ENCODE measurements at regions not wholly inside any gene's neighbourhood (a gene's known extent, or its start where the extent isn't known, plus 50 kb on each side); places are given as distances from the start of the nearest gene placed in this dataset.

- no peak for DNase-seq (ENCODE audit: low read depth in 1 of 2, low spot score in 1 of 2)
- Histone ChIP-seq H3K27ac (replicated peaks) (no peak overlapping the region), H3K4me3 (replicated peaks; ENCODE audit: insufficient read depth, low read length) (no peak overlapping the region), H3K27me3 (ENCODE audit: insufficient read depth, poor library complexity, severe bottlenecking) (no peaks in the 10 kb centered on the region)
- TF ChIP-seq POLR2AphosphoS5 (IDR thresholded peaks at IDR 0.05; ENCODE audit: low read depth) = no peak
- TF ChIP-seq, protein P1, sequence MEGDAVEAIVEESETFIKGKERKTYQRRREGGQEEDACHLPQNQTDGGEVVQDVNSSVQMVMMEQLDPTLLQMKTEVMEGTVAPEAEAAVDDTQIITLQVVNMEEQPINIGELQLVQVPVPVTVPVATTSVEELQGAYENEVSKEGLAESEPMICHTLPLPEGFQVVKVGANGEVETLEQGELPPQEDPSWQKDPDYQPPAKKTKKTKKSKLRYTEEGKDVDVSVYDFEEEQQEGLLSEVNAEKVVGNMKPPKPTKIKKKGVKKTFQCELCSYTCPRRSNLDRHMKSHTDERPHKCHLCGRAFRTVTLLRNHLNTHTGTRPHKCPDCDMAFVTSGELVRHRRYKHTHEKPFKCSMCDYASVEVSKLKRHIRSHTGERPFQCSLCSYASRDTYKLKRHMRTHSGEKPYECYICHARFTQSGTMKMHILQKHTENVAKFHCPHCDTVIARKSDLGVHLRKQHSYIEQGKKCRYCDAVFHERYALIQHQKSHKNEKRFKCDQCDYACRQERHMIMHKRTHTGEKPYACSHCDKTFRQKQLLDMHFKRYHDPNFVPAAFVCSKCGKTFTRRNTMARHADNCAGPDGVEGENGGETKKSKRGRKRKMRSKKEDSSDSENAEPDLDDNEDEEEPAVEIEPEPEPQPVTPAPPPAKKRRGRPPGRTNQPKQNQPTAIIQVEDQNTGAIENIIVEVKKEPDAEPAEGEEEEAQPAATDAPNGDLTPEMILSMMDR (IDR thresholded peaks at IDR 0.05; ENCODE audit: insufficient read depth, low read length) = no peak
- no peak for TF ChIP-seq REST (IDR thresholded peaks at IDR 0.05; ENCODE audit: insufficient replicate concordance, low read depth)
- no peak for TF ChIP-seq SPI1 (IDR thresholded peaks at IDR 0.05; ENCODE audit: borderline replicate concordance, low read depth)
Observed at GRCh38 chr7:156051884-156052283, 239.6 kb upstream of the SHH start.

DNA sequence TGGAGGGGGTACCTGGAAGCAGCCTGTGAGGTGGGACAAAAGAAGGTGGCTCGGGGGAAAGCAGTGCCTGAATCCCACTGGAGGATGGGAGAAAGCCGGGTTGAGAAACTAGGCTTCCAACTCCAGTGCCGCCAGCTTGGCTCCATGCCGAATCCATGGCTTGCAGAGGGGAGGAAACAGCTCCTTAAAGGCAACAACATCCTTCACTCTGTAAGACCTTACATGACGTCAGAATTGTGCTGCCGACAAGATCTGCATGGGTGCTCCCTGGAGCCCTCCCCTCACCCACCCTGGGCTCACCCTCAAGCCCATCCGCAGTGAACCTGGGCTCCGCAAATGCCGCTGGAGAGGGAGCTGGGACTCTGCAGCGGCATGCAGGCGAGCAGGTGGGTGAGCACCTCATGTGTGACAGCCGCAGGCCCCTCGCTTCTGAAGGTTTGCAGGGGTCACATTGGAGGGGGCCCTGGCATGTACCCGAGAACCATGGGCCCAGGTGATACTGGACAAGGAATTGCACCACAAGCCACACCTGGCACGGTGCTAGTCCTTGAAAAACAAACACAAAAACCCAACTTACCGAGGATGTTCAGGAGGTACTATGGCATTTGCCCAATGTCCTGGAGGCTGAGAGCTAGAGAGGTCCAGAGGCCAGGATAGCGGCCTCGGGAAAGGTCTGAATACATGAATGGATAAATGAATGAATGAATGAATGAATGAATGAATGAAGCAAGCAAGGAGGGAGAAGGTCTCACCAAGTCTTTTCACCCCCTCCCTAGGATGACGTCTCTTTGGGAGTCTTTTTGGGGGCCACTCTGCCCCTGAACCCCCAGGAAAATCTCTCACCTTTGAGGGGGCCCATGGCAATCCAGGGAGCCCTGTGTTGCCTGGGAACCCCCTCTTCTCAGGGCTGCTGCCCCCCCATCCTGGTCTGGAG, 238.6 kb upstream of the SHH start:
- Histone ChIP-seq H3K27me3 (ENCODE audit: insufficient read depth, poor library complexity, severe bottlenecking) (no peaks in the 10 kb centered on the region), H3K4me3 (replicated peaks; ENCODE audit: insufficient read depth, low read length) (no peak overlapping the region), H3K27ac (replicated peaks) (no peak overlapping the region)
- TF ChIP-seq, protein P1 (IDR thresholded peaks at IDR 0.05; ENCODE audit: insufficient read depth, low read length) = no peak
- TF ChIP-seq SPI1 (IDR thresholded peaks at IDR 0.05; ENCODE audit: borderline replicate concordance, low read depth) (no peak), REST (IDR thresholded peaks at IDR 0.05; ENCODE audit: insufficient replicate concordance, low read depth) (no peak), POLR2AphosphoS5 (IDR thresholded peaks at IDR 0.05; ENCODE audit: low read depth) (no peak), GABPA (IDR thresholded peaks at IDR 0.05; ENCODE audit: low read depth) (no peak)
- DNase-seq (ENCODE audit: low read depth in 1 of 2, low spot score in 1 of 2) = no peak

DNA sequence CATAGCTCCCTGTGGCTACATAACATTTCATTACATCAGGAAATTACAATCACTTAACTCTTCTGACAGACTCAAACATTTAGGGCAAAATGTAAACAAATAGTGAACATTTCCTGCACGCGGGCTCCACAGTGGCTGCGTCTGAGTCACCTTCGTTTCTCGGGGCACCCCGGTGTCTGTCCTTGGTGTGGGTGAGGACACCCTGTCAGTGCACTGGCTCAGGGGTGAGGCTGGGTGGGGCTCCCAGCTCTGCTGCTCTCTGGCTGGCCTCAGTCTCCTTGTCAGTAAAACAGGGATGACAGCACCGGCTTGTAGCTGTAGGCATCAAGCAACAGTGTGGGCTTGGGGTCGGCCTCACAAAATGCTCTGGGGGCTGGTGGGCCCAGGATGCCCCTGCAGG, 237.1 kb upstream of the SHH start:
- no peak for TF ChIP-seq SPI1 (IDR thresholded peaks at IDR 0.05; ENCODE audit: borderline replicate concordance, low read depth)
- no peak for TF ChIP-seq GABPA (IDR thresholded peaks at IDR 0.05; ENCODE audit: low read depth)
- TF ChIP-seq REST (IDR thresholded peaks at IDR 0.05; ENCODE audit: insufficient replicate concordance, low read depth) = no peak
- TF ChIP-seq POLR2AphosphoS5 (IDR thresholded peaks at IDR 0.05; ENCODE audit: low read depth) = no peak
- TF ChIP-seq, protein P1 (IDR thresholded peaks at IDR 0.05; ENCODE audit: insufficient read depth, low read length) = no peak
- Histone ChIP-seq H3K27me3 (ENCODE audit: insufficient read depth, poor library complexity, severe bottlenecking) (no peaks in the 10 kb centered on the region), H3K4me3 (replicated peaks; ENCODE audit: insufficient read depth, low read length) (no peak overlapping the region), H3K27ac (replicated peaks) (no peak overlapping the region)
- DNase-seq (ENCODE audit: low read depth in 1 of 2, low spot score in 1 of 2) = no peak
